ENCODE measurements at regions not wholly inside any gene's neighbourhood (a gene's known extent, or its start where the extent isn't known, plus 50 kb on each side); places are given as distances from the start of the nearest gene placed in this dataset.

- no peak for TF ChIP-seq CTCF (conservative IDR thresholded peaks at IDR 0.05; ENCODE audit: low read depth, low read length)
- no peak for TF ChIP-seq EZH2phosphoT487 (IDR thresholded peaks at IDR 0.05; ENCODE audit: borderline replicate concordance, low read length)
- TF ChIP-seq EZH2 (IDR thresholded peaks at IDR 0.05; ENCODE audit: low read length, unreplicated experiment): no peak
These were observed 395.1 kb downstream of the SEC14L1 start for GRCh38 chr17:77535892-77536291.

All from PC-3 (cell line).